ENCODE measurements at regions not wholly inside any gene's neighbourhood (a gene's known extent, or its start where the extent isn't known, plus 50 kb on each side); places are given as distances from the start of the nearest gene placed in this dataset.

GRCh38 chr4:126907389-126907788, 725.4 kb upstream of the INTU start:
- WGBS = 57% methylated on average over 1 of the region's 1 CpG
- no peak for TF ChIP-seq REST (IDR thresholded peaks at IDR 0.05)
- TF ChIP-seq FOXA1 (IDR thresholded peaks at IDR 0.05) = no peak
- TF ChIP-seq ZBTB33 (IDR thresholded peaks at IDR 0.05) = no peak
- TF ChIP-seq RXRA (IDR thresholded peaks at IDR 0.05) = no peak
- no peak for TF ChIP-seq MAX (IDR thresholded peaks at IDR 0.05)
- no peak for TF ChIP-seq EGR1 (IDR thresholded peaks at IDR 0.05; ENCODE audit: low read depth in 2 of 2)
- no peak for TF ChIP-seq HNF4A (conservative IDR thresholded peaks at IDR 0.05)
- TF ChIP-seq JUND (IDR thresholded peaks at IDR 0.05) = no peak
- Histone ChIP-seq H3K4me1 (ENCODE audit: control insufficient read depth in 4 of 4, insufficient read depth in 4 of 4, low read length in 3 of 4) (no peaks in the 10 kb centered on the region), H3K27me3 (ENCODE audit: control insufficient read depth in 4 of 4, insufficient read depth in 4 of 4, low read length in 3 of 4) (peaks cover 0 to 2% (median 0%) of the 10 kb centered on the region in 4 donors), H3K9me3 (ENCODE audit: control insufficient read depth in 4 of 4, low read length in 3 of 4) (no peaks in the 10 kb centered on the region), H3K9ac (ENCODE audit: low read depth in 1 of 2, low read length in 2 of 2) (no peak overlapping the region), H3K27ac (ENCODE audit: low read depth in 1 of 2, low read length in 2 of 2) (no peak overlapping the region), H3K4me3 (ENCODE audit: low read depth in 1 of 3, low read length in 3 of 3) (no peak overlapping the region), H3K36me3 (ENCODE audit: control insufficient read depth in 4 of 4, insufficient read depth in 3 of 4, low read depth in 1 of 4, low read length in 3 of 4) (no peaks in the 10 kb centered on the region)
- DNase-seq (ENCODE audit: low spot score) = no peak

GRCh38 chr4:126916049-126916625, 716.6 kb upstream of the INTU start:
- WGBS = 56% methylated on average over 3 of the region's 3 CpGs
- Histone ChIP-seq H3K27ac (ENCODE audit: low read depth in 1 of 2, low read length in 2 of 2) (no peak overlapping the region), H3K4me3 (ENCODE audit: low read depth in 1 of 3, low read length in 3 of 3) (no peak overlapping the region), H3K27me3 (ENCODE audit: control insufficient read depth in 4 of 4, insufficient read depth in 4 of 4, low read length in 3 of 4) (no peaks in the 10 kb centered on the region), H3K4me1 (ENCODE audit: control insufficient read depth in 4 of 4, insufficient read depth in 4 of 4, low read length in 3 of 4) (no peaks in the 10 kb centered on the region), H3K36me3 (ENCODE audit: control insufficient read depth in 4 of 4, insufficient read depth in 3 of 4, low read depth in 1 of 4, low read length in 3 of 4) (no peaks in the 10 kb centered on the region), H3K9ac (ENCODE audit: low read depth in 1 of 2, low read length in 2 of 2) (no peak overlapping the region), H3K9me3 (ENCODE audit: control insufficient read depth in 4 of 4, low read length in 3 of 4) (peaks cover 0 to 3% (median 0%) of the 10 kb centered on the region in 4 donors)
- no peak for DNase-seq (ENCODE audit: low spot score)
- TF ChIP-seq MAX (IDR thresholded peaks at IDR 0.05) = no peak
- no peak for TF ChIP-seq REST (IDR thresholded peaks at IDR 0.05)
- TF ChIP-seq ZBTB33 (IDR thresholded peaks at IDR 0.05) = no peak
- no peak for TF ChIP-seq RAD21 (IDR thresholded peaks at IDR 0.05)
- TF ChIP-seq ATF3 (IDR thresholded peaks at IDR 0.05) = no peak
- TF ChIP-seq FOXA2 (IDR thresholded peaks at IDR 0.05) = no peak
- no peak for TF ChIP-seq FOXA1 (IDR thresholded peaks at IDR 0.05)
- TF ChIP-seq EGR1 (IDR thresholded peaks at IDR 0.05; ENCODE audit: low read depth in 2 of 2) = no peak
- TF ChIP-seq NR2F2 (IDR thresholded peaks at IDR 0.05) = no peak
